Endothelial cell of umbilical vein (primary cell): ENCODE measurements at regions not wholly inside any gene's neighbourhood (a gene's known extent, or its start where the extent isn't known, plus 50 kb on each side); places are given as distances from the start of the nearest gene placed in this dataset.

Experiments
- BruUV-seq: library from RNA; stranded (reverse); fragments of 400-500 nt; replicated peaks from 2 replicates; lab custom pipeline; 2021; lab: Mats Ljungman, UMichigan
- CTCF ChIA-PET: fragments of 300-600, 350-600 bp; sonication (Branson Sonifier 250); formaldehyde crosslinking; loops from one replicate; lab custom pipeline; 2021; ENCODE audit warnings: antibody characterized with exemption, inconsistent platforms; lab: Charles Lee
- POLR2A ChIA-PET: fragments of 300-600, 350-600 bp; sonication (Branson Sonifier 250); formaldehyde crosslinking; loops from one replicate; lab custom pipeline; 2021; ENCODE audit warnings: antibody characterized with exemption, inconsistent platforms; lab: Charles Lee
- DNase-seq: peaks from one replicate; pipeline ENCODE4 v3.0.0-alpha.2; 2011; ENCODE audit warnings: low read depth, low spot score
- FAIRE-seq: peaks from 2 replicates; lab custom pipeline; 2011; peaks lifted over from hg19 to GRCh38; lab: Jason Lieb, UNC
- H2AFZ ChIP-seq: 2 replicates; pipeline ENCODE4 v1.6.0; 2012; ENCODE audit warnings: low read depth, low read length, control low read depth, inconsistent platforms
- H3K27ac ChIP-seq: 2 replicates; pipeline ENCODE4 v1.5.1; 2011; ENCODE audit warnings: low read depth, mild to moderate bottlenecking, control low read depth, low read length, moderate library complexity; ENCODE audit not compliant: insufficient read depth
- H3K27me3 ChIP-seq, 2 experiments: 2 replicates each; pipeline versions ENCODE4 v1.6.0 to v1.6.1; 2011; ENCODE audit warnings: low read length in 2 of 2, mixed read lengths in 1 of 2; ENCODE audit not compliant: control insufficient read depth in 2 of 2, insufficient read depth in 2 of 2
- H3K36me3 ChIP-seq, 2 experiments: 2 replicates in 1 of 2; 3 replicates in 1 of 2; pipeline ENCODE4 v1.5.1; 2011; ENCODE audit warnings: low read length in 2 of 2, mild to moderate bottlenecking in 1 of 2, moderate library complexity in 1 of 2; ENCODE audit not compliant: control insufficient read depth in 2 of 2, insufficient read depth in 2 of 2; ENCODE audit errors: extremely low read depth in 1 of 2
- H3K4me1 ChIP-seq: 3 replicates; pipeline ENCODE4 v1.5.1; 2011; ENCODE audit warnings: mild to moderate bottlenecking, low read length; ENCODE audit not compliant: control insufficient read depth, insufficient read depth; ENCODE audit errors: extremely low read depth
- H3K4me2 ChIP-seq: 2 replicates; pipeline ENCODE4 v1.6.1; 2011; ENCODE audit warnings: low read length, control low read depth, mixed read lengths; ENCODE audit not compliant: insufficient read depth
- H3K4me3 ChIP-seq, 3 experiments: fragments of 200-600 bp in 1 of 3; sonication (generic), shearing (Covaris generic) in 1 of 3; replicated peaks in 1 of 3; 2 replicates each; pipeline ENCODE4 v1.5.1; 2011 to 2016; ENCODE audit warnings: control low read depth in 3 of 3, low read length in 3 of 3, mild to moderate bottlenecking in 2 of 3, inconsistent platforms in 1 of 3, low read depth in 1 of 3, moderate library complexity in 1 of 3; ENCODE audit not compliant: insufficient read depth in 1 of 3
- H3K79me2 ChIP-seq: 2 replicates; pipeline ENCODE4 v1.6.0; 2012; ENCODE audit warnings: low read length, inconsistent platforms; ENCODE audit not compliant: control insufficient read depth, insufficient read depth
- H3K9ac ChIP-seq: replicated peaks from 2 replicates; pipeline ENCODE3; 2011; ENCODE audit warnings: low read length, control low read depth; ENCODE audit not compliant: insufficient read depth; ENCODE audit errors: extremely low read depth
- H3K9me1 ChIP-seq: replicated peaks from 3 replicates; pipeline ENCODE4 v1.6.0; 2011; ENCODE audit warnings: mild to moderate bottlenecking, low read length; ENCODE audit not compliant: control insufficient read depth, insufficient read depth; ENCODE audit errors: extremely low read depth
- H3K9me3 ChIP-seq: replicated peaks from 2 replicates; pipeline ENCODE4 v1.5.1; 2012; ENCODE audit warnings: low read length, inconsistent platforms; ENCODE audit not compliant: control insufficient read depth, insufficient read depth
- H4K20me1 ChIP-seq: replicated peaks from 2 replicates; pipeline ENCODE3; 2011; ENCODE audit warnings: mild to moderate bottlenecking, low read length; ENCODE audit not compliant: control insufficient read depth, insufficient read depth; ENCODE audit errors: extremely low read depth
- CTCF ChIP-seq, 2 donors: IDR thresholded peaks; 1 replicate in 1 of 2; 2 replicates in 1 of 2; pipeline ENCODE4 v1.5.1; 2011; ENCODE audit warnings: low read length in 2 of 2, mild to moderate bottlenecking in 2 of 2, moderate library complexity in 2 of 2, control low read depth in 1 of 2, inconsistent platforms in 1 of 2, low read depth in 1 of 2; ENCODE audit not compliant: insufficient read depth in 1 of 2; ENCODE audit errors: extremely low read depth in 1 of 2
- EZH2 ChIP-seq: IDR thresholded peaks from 2 replicates; pipeline ENCODE4 v1.6.1; 2012; ENCODE audit warnings: borderline replicate concordance, low read depth, mild to moderate bottlenecking, moderate library complexity, low read length, inconsistent platforms; ENCODE audit not compliant: severe bottlenecking
- FOS ChIP-seq: IDR thresholded peaks from 2 replicates; pipeline ENCODE4 v1.6.1; 2011; ENCODE audit warnings: mild to moderate bottlenecking, low read length, moderate library complexity, borderline replicate concordance; ENCODE audit not compliant: insufficient read depth
- GATA2 ChIP-seq: IDR thresholded peaks from 2 replicates; pipeline ENCODE4 v1.7.0; 2011; ENCODE audit warnings: low read depth, mild to moderate bottlenecking, moderate library complexity, mixed read lengths, low read length; ENCODE audit not compliant: insufficient read length, insufficient read depth
- JUN ChIP-seq: IDR thresholded peaks from 2 replicates; pipeline ENCODE4 v1.6.1; 2011; ENCODE audit warnings: borderline replicate concordance, low read depth; ENCODE audit not compliant: insufficient read length, insufficient read depth
- MAX ChIP-seq: IDR thresholded peaks from 2 replicates; pipeline ENCODE4 v1.6.1; 2011; ENCODE audit not compliant: insufficient read depth, insufficient read length
- MYC ChIP-seq: IDR thresholded peaks from one replicate; pipeline ENCODE4 v1.6.1; 2011; ENCODE audit warnings: mild to moderate bottlenecking, low read depth, low read length
- POLR2A ChIP-seq: IDR thresholded peaks from 2 replicates; pipeline ENCODE4 v1.6.1; 2012; ENCODE audit warnings: low read depth, mild to moderate bottlenecking, control low read depth, low read length
- POLR2AphosphoS5 ChIP-seq: IDR thresholded peaks from 2 replicates; pipeline ENCODE4 v1.6.1; 2012; ENCODE audit warnings: low read depth, mild to moderate bottlenecking, control low read depth, low read length, moderate library complexity; ENCODE audit not compliant: insufficient read depth
- dilution Hi-C: fragments of 300-500 bp; cut with MboI; formaldehyde crosslinking; loops from one replicate; pipeline ENCODE4 v1.15.0; 2019; ENCODE audit warnings: low sequenced_read_pairs; ENCODE audit not compliant: extremely low pct_ligation_motif_present
- intact Hi-C: fragments of 100-400 bp; cut with micrococcal nuclease; formaldehyde crosslinking; loops from one replicate; pipeline ENCODE4 v1.10.0; 2022

GRCh38 chrX:124476562-124476961 is 130.2 kb downstream of the SH2D1A start:
- DNase-seq (no peak), FAIRE-seq (no peak)
- no peaks in the 10 kb centered on the region for H3K9me1 ChIP-seq
- H3K4me2 ChIP-seq, result no peak overlapping the region
- no peak for TF ChIP-seq GATA2
- no peak for TF ChIP-seq JUN
- no peak for TF ChIP-seq POLR2AphosphoS5
- TF ChIP-seq CTCF (IDR thresholded peaks at IDR 0.05; ENCODE audit: extremely low read depth in 1 of 2, insufficient read depth in 1 of 2, low read depth in 1 of 2, low read length in 2 of 2), result no peak
- TF ChIP-seq MYC, result no peak
- TF ChIP-seq POLR2A, result no peak
- TF ChIP-seq FOS, result no peak
- no peak for TF ChIP-seq MAX
- TF ChIP-seq EZH2, result no peak
- no peaks in the 10 kb centered on the region for H3K4me1 ChIP-seq
- POLR2A ChIA-PET, result no interaction called here
- no peaks in the 10 kb centered on the region for H3K9me3 ChIP-seq
- H2AFZ ChIP-seq, result no peak overlapping the region
- intact Hi-C loops (no loop called here), dilution Hi-C loops (no loop called here)
- H3K79me2 ChIP-seq, result no peaks in the 10 kb centered on the region
- H3K9ac ChIP-seq, result no peak overlapping the region
- CTCF ChIA-PET, result no interaction called here
- H3K36me3 ChIP-seq, result no peaks in the 10 kb centered on the region
- no peaks in the 10 kb centered on the region for H4K20me1 ChIP-seq
- no TSS peak for BruUV-seq
- H3K27ac ChIP-seq, result no peak overlapping the region
- H3K4me3 ChIP-seq, result no peak overlapping the region
- no peaks in the 10 kb centered on the region for H3K27me3 ChIP-seq
